Stimulated activated CD8-positive, alpha-beta memory T cell treated with anti-CD3 and anti-CD28 coated beads, Interleukin-4, amount 100 ng/mL, for 4 hours (primary cell): ENCODE measurements at regions not wholly inside any gene's neighbourhood (a gene's known extent, or its start where the extent isn't known, plus 50 kb on each side); places are given as distances from the start of the nearest gene placed in this dataset.

Experiments used
- DNase-seq, 2 donors: peaks; one replicate each; pipeline ENCODE4 v3.0.0-alpha.2; 2020; ENCODE audit warnings: low read depth in 2 of 2, low spot score in 1 of 2

- DNase-seq = no peak
Measured at GRCh38 chr6:29884261-29884660, 56.6 kb downstream of the HLA-G start.

- no peak for DNase-seq
Measured at GRCh38 chr6:29886701-29887100, 55.6 kb upstream of the HLA-A start.

GRCh38 chr6:29887330-29887818 is 55.0 kb upstream of the HLA-A start:
- DNase-seq = peak in 1 of 2 donors; percentile 21

- DNase-seq = peak; percentile 70 to 72
Measured at GRCh38 chr6:29887819-29888776, 54.2 kb upstream of the HLA-A start.
